CD4-positive, alpha-beta T cell treated with Interleukin-4 for 1 hour (primary cell): ENCODE measurements at regions not wholly inside any gene's neighbourhood (a gene's known extent, or its start where the extent isn't known, plus 50 kb on each side); places are given as distances from the start of the nearest gene placed in this dataset.
"Not testable (repeated sequence)": the region's sequence is repeated elsewhere in the genome, so short reads cannot be mapped to it uniquely, and the experiment has no call there.

Source experiments
- DNase-seq, 2 donors: peaks; one replicate each; pipeline ENCODE4 v3.0.0-alpha.2; 2020 to 2022

- no peak for DNase-seq
Observed at GRCh38 chr5:72649449-72649848, 142.2 kb upstream of the ZNF366 start.

- no peak for DNase-seq
Observed at GRCh38 chr5:72648480-72648879, 141.3 kb upstream of the ZNF366 start.

GRCh38 chr5:72647806-72648205, 140.6 kb upstream of the ZNF366 start:
- DNase-seq, result no peak

GRCh38 chr5:72646246-72646866, 139.1 kb upstream of the ZNF366 start:
- DNase-seq, result no peak

GRCh38 chr5:72645064-72645846, 138.0 kb upstream of the ZNF366 start:
- DNase-seq, result no peak

- DNase-seq, result no peak
Observed at GRCh38 chr5:72644296-72644695, 137.1 kb upstream of the ZNF366 start.

- no peak for DNase-seq
Observed at GRCh38 chr5:72641164-72641563, 134.0 kb upstream of the ZNF366 start.

GRCh38 chr5:72637058-72637457, 129.8 kb upstream of the ZNF366 start:
- no peak for DNase-seq

GRCh38 chr5:72636565-72636964, 129.4 kb upstream of the ZNF366 start:
- DNase-seq, result not testable (repeated sequence)

- no peak for DNase-seq
Observed at GRCh38 chr5:72634444-72634843, 127.2 kb upstream of the ZNF366 start.

GRCh38 chr5:72633649-72634048, 126.4 kb upstream of the ZNF366 start:
- no peak for DNase-seq

- no peak for DNase-seq
Observed at GRCh38 chr5:72633041-72633445, 125.8 kb upstream of the ZNF366 start.

GRCh38 chr5:72630721-72631120, 123.5 kb upstream of the ZNF366 start:
- no peak for DNase-seq

- DNase-seq, result no peak
Observed at GRCh38 chr5:72630081-72630480, 122.9 kb upstream of the ZNF366 start.

GRCh38 chr5:72628771-72629371, 121.7 kb upstream of the ZNF366 start:
- no peak for DNase-seq

- no peak for DNase-seq
Observed at GRCh38 chr5:72625332-72625731, 118.1 kb upstream of the ZNF366 start.

- DNase-seq, result no peak
Observed at GRCh38 chr5:72624641-72625236, 117.5 kb upstream of the ZNF366 start.

- no peak for DNase-seq
Observed at GRCh38 chr5:72623936-72624335, 116.7 kb upstream of the ZNF366 start.

GRCh38 chr5:72623323-72623722, 116.1 kb upstream of the ZNF366 start:
- no peak for DNase-seq

- no peak for DNase-seq
Observed at GRCh38 chr5:72622170-72622760, 115.1 kb upstream of the ZNF366 start.

GRCh38 chr5:72621576-72621975, 114.4 kb upstream of the ZNF366 start:
- no peak for DNase-seq

- DNase-seq, result no peak
Observed at GRCh38 chr5:72619677-72620076, 112.5 kb upstream of the ZNF366 start.

- no peak for DNase-seq
Observed at GRCh38 chr5:72619251-72619650, 112.0 kb upstream of the ZNF366 start.
